UCSD-AML1 (cell line): ENCODE measurements at regions not wholly inside any gene's neighbourhood (a gene's known extent, or its start where the extent isn't known, plus 50 kb on each side); places are given as distances from the start of the nearest gene placed in this dataset.

Source experiments
- DNase-seq: peaks from one replicate; lab custom pipeline; 2025; ENCODE audit not compliant: unreplicated experiment; lab: John Stamatoyannopoulos, UW

DNA sequence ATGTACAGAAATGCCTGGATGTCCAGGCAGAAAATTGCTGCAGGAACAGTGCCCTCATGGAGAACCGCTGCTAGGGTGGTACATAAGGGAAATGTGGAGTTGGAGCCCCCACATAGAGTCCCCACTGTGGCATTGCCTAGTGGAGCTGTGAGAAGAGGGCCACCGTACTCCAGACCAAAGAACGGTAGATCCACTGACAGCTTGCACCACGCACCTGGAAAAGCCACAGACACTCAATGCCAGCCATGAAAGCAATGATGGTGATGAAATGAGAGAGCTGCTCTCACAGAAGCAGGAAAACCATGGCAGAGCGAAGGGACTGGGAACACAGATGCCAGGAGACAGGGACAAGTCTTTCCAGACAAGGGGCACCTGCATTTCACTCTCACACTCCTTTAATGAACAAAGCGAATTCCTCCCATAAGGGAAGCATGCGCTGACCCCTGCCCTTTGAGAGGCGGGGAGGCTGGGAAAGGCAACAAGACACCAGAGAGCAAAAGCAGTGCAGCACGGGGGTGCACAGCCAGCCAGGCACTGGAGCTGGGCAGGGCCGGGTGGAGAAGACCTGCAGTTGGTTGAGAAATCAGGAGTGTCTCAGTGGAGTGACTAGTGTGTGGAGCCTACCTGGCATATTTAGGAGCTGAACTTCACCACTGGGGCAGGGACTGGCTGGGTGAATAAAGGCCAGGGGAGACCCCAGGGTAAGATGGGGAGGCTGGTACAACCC, 1025.2 kb downstream of the TBC1D22A start:
- no peak for DNase-seq

DNA sequence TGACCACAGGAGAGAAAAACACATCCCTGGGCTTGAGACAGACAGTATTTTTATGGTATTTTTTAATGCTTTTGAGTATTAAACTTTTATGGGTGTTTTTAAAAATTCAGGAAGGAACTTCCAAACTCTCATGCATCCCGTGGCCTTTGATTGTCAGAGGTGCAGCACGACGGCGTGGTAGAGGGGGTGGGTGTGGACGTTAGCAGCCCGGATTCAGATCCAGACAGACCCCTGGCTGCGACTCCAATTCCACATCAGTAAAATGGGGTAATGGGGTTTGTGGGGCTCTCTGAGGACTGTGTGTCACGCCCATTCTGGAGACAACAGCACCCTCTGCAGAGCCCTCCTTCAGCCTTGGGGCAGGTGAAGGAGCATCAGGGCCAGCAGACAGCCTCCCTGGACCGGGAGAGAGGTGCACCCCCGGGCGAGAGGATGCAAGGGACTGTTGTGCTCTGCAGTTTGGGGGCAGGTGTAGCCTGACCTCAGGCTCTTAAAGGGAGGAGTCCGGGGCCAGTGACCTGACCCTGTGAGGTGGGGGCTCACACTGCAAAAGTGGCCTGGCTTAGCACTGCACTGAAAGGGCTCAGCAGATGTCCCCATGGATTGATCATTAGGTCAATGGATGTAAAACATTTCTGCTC, 1024.3 kb downstream of the TBC1D22A start:
- DNase-seq = no peak

DNA sequence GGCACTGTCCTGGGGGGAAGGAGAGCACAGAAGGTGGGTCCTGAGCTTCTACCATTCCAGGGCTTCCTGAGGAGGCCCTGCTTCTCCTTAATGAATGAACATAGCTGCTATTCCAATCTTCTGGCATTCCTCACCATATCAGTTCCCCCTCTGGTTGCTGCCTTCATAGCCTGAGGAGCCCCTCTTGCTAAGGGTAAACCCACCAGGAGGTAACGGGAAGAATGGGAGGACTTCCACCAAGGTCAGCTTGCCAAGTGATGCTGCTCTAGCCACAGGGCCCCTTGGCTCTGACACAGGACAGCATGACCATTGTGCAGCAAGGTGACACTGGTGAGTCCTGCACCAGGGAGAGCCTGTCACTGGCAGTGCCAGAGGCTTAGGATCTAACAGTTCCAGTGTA, 1022.5 kb downstream of the TBC1D22A start:
- DNase-seq = no peak

DNA sequence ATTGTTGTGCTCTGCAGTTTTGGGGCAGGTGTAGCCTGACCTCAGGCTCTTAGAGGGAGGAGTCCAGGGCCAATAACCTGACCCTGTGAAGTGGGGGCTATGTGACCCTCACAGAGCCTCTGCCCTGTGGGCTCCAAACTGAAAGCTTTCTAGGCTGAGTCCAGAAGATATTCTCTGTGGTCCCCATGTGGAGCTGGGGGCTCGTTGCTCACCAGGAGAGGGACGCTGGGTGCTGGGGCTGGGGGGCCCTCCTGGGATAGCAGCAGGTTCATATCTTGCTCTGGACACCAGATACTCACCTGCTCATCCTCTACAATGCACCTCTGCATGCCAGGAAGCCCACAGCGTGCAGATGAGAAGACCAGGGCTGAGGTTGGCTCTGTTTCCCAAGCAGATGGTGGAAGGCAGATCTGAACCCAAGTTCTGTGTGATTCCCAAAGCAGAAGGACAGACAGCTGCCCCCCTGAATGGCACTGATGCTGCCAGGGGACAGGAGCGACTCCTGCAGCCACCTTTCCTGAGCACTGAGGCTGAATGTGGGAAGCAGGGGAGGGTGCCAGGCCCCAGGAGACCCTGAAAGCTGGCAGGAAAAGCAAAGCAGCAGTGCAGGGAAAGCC, 1022.0 kb downstream of the TBC1D22A start:
- no peak for DNase-seq

DNA sequence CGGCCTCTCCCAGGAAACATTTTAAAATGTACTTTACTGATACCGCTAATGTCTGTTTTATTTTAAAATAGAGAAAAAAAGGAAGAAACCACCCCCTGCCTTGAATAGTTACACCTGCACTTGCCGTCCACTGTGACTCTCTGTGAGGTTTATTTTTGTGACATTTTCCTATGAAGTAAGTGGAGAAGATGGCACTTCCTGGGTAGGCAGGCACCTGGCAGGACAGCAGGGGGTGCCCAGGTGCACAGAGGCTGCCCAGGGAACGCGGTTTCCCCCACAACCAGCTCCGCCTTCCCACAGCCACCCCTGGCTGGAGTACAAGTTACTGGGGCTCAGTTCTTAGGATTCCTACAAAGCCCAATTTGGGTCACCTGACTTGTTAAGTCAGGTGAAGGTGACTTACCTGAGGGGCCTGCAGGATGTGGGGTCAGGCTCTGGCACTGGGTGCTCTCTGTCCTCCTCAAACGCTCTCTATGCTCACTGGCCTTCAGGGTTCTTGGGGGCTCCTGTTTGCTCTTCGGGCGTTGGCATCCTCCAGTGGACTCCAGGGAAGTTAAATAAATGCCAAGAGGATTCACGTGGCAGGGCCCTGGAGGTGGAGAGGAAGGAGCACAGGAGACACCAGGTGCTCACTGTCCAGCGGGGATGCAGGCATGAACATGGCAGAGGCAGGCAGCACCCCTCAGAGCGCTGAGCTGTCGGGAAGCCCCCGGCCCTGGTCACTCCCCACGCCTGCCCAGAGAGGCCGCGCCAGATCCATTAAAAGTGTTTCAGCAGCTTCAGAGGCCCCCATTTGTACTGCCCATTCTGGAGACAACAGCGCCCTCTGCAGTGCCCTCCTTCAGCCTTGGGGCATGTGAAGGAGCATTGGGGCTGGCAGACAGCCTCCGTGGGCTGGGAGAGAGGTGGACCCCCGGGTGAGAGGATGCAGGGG, 1021.2 kb downstream of the TBC1D22A start:
- no peak for DNase-seq

DNA sequence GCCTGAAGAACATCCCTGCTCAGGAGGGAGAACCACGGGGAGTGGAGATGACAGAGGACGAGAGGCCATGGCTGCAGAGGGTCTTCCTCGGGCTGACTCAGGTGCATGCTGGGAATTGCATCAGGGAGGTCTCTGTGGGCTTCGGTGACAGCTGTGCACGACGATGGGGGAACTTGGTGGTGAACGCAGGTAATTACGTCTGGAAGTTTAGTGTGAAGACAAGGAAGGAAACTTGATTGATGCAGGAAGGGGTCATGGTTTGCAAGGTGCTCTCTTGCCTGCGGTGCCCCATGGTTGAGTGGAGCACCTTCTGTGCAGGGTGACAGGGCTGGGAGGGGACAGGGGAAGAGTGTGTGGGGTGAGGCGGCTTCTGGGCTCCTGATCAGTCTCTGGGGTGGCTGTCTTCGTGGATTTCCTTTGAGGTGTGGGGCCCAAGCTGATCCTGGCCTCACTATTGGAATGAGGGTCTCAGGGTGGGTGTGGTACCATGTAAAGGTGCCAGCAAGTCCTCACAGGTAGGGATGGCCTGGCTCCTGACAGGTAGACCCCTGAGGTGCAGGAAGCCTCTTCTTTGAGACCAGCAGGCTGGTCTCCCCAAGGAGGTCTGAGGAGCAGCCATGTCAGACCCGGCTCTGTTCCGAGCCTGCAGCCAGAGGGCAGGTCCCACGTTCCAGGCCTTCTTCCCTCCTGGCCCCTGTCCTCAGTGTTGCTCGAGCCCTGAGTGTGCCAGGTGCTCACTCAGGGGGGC, 1020.1 kb downstream of the TBC1D22A start:
- DNase-seq = no peak

DNA sequence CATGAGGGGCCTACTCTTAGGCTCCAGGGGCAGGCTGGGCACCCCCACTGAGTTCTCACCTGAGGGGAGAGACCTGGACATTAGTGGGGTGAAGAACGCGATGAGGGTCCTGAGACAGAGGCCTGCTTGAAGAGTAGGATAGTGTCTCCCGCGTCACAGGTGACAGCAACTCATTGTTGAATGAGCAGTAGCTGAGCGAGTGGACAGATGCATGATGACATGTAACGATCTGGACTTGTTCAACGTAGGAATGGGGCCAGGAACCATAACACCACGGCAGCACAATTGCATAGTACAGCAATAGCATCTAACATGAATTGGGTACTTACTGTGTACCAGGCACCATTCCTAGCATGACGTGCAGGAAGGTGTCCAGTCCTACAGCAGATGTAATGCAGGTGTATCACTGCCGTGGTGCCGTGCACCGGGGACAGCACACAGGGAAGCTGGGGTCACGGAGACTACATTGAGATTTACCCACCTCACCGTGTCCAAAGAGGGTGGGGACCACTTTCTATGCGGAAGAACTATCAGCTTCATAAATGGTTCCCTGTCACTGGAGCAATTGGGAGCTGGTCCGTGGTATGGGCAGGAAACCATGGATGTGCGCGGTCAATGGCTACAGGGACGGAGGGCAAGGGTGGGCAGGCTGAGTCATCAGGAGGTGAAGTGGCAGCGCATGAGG, 1019.1 kb downstream of the TBC1D22A start:
- DNase-seq = no peak

DNA sequence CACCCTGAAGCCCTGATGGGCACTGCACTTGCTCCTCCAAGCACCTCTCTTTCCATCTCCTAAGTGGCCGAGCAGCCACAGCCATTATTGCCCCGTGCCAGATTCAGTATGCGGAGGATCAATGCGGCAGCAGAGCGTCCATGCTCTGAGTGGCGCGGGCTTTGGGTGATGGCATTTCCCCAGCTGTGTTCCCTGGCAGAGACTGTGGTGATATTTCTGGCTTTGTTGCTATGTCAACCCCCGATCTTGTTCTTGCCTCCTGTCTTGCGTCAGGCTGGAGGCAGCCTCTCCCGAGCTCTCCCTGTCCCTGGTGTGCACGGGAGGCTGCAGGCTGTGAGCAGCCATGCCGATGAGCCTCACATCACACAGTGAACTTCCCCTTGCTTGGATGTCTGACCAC, 1018.6 kb downstream of the TBC1D22A start:
- DNase-seq = no peak

DNA sequence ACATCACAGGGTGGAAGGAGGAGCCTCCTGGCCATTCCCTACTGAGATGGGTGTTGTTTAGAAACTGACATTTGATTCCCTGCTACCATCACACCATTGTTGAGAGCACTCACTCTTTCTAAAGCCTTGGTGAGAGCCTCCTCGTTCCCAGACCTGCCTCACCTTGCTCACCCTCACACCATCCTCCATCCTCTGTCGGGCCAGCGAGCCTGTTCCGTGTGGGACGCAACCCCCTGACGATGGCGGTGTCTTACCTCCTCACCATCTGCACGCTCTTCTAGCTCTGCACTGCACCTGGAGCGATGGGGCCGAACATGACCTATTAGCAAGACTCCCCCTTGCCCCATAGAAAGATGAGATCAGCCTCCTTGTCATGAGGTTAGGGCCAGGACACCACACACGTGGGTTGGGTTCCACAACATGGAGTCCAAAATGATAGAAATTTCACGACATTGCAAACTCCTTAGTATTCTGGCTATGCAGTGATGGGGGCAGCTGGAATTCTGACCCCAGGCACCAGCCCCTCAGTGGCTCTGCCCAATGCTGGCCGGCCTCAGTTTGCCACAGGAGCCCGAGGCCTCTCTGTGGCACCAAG, 1017.9 kb downstream of the TBC1D22A start:
- DNase-seq = no peak

DNA sequence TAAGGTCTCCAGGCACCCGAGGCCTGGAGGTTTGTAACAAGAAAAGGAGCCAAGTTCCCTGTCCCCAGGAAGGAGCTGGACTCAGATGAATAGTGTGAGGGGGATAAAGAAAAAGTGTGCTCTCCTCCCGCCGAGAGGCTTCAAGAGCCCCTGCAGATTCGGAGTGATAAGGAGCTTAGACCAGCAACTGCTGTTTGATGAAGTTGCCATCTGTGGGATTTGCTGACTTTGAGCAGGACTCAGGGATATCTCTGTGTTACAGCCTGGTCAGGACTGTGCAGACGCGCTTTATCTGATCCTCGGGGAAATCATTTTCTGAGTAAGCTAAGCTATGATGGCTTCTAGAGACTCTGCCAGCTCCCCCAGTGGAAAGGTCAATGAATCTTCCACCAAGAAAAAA, 1017.0 kb downstream of the TBC1D22A start:
- no peak for DNase-seq

DNA sequence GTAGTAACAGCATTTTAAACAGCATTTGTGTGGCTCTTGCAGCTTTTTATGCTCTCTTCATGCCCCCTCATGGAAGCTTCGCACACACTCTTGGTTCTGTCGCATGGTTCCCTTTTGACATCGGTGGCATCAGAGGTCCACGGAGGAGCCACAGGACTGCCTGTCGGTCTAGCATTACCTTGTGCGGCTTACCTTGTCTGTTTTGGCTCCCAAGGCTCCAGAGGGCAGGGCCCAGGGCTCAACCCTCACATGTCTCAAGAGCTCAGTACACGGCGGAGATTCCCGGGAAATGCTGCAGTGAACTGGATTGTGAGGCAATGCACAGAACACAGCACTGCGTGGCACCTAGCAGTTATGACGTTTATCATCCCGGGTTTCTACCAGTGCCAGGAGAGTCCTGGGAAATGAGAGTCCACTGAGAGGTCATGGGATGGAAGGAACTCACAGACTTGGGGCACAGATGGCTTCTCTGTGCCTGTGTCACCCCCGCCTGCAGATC, 1015.8 kb downstream of the TBC1D22A start:
- no peak for DNase-seq

DNA sequence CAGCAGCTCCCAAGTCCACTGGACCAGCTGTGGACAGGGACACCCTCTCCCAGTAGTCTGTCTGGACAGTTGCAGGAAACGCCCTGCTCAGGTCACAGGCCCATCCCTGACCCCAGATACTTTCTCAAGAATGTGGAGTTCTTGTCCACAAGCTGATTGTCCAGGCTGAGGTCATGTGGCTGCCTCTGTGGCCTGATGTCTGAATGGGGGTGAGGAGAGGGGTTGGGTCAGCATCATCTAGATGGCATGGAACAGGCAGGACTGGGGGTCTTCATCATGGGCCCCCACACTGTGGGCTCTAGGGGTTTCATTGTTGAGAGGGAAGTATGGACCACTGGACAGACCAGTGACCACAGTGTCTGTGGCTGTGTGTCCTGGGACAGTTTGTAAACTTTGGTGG, 1015.0 kb downstream of the TBC1D22A start:
- DNase-seq = no peak

DNA sequence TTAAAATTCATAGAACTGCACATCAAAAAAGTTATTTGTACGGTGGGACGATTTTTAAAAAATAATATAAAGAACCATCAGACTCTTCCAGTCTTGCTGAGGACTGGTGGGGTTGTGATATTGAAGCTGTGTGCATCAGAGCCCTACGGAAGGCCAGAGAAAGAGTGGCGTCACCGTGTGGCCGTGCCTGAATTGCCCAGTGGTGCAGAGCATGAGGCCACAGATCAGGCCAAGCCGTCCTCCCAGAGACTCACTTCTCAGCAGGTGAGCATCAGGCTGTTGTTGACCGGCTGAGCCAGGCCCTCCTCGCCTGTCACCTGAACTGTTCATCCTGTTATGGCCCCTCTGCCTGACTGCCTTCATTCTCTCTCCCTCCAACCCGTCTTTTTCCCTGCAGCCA, 1013.9 kb downstream of the TBC1D22A start:
- no peak for DNase-seq

DNA sequence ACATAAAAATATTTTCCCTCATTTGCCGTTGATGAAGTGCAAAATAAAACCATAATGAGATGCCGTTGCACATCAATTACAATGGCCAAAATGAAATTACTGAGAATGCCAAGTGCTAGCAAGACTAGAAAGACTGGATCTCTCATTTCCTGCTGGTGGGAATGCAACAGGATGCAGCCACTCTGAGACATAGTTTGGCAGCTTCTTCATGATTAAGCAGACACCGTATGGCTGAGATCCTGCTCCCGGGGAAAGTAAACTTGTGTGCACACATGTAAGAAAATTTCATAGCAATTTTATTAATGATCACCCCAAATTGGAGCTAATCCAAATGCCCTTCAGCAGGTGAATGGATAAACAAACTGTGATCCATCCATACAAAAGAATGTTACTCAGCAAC, 1013.2 kb downstream of the TBC1D22A start:
- DNase-seq = no peak

DNA sequence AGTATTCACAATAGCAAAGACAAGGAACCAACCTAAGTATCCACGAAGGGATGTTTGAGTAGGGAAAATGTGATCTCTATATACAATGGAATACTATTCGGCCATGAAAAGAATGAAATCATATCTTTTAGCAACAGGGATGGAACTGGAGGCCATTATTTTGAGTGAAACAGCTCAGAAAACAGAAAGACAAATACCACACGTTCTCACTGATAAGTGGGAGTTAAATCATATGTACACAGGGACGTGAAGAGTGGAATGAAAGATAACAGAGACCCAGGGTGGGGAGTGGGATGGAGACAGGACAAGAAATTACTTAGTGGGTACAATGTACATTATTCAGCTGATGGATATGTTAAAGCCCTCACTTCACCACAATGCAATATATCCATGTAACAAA, 1012.7 kb downstream of the TBC1D22A start:
- DNase-seq = no peak

DNA sequence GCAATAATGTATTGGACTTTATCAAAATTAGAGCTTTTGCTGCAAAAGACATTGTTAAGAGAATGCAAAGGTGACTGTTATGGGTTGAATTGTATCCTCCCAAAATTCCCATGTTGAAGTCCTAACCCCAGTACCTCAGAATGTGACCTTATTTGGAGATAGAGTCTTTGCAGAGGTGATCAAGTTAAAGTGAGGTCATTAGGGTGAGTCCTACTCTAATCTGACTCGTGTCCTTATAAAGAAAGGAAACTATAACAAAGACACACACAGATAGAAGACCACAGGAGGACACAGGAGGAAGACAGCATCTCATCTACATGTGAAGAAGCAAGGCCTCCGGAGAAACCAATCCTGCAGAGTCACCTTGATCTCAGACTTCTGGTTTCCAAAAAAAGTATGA, 1011.2 kb downstream of the TBC1D22A start:
- DNase-seq = no peak

DNA sequence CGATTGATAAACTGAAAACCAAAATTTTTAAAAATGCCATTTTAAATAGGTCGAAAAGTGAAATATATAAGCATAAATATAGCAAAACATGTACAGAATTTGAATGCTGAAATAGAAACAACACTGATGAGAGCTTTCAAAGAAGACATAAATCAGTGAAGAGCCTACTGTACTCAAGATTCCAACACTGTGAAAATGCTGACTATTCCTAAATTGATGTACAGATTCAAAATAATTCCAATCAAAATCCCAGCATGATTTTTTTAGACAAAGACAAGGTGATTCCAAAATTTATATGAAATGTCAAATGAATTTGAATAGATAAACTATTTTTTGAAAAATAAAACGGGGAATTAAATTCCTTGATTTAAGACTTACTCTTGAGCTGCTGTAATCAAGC, 1010.4 kb downstream of the TBC1D22A start:
- DNase-seq = no peak

DNA sequence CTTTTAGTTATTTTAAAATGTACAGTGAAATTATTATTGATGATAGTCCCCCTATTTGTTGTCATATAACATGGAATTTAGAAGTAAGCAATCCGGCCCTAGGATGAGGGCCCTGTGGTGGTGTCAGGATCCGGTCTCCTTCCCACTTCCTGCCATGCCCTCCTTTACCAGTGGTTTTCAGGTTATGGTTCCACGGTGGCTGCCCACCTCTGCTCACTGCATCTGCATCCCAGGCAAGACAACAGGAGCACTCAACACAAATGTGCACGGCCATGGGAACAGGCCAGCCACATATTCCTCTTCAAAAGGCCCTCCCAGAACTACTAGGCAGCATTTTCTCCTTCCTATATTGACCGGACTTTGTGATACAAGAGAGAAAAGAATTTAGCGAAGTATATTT, 1007.2 kb downstream of the TBC1D22A start:
- DNase-seq = no peak

DNA sequence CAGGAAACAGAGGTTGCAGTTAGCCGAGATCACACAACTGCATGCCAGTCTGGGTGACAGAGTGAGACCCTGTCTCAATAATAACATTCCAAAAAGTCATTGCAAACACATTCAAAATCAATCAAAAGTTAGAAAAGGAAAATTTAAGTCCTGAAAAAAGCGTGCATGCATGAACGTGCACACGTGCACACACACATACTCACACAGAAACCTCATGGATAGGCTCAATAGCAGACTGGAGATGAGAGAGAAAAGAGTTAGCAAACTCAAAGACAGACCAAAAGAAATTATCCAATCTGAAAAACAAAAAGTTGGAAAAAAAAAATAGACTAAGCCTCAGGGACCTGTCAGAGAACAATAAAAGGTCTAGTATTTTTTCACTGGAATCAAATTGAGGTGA, 1005.6 kb downstream of the TBC1D22A start:
- DNase-seq = no peak

DNA sequence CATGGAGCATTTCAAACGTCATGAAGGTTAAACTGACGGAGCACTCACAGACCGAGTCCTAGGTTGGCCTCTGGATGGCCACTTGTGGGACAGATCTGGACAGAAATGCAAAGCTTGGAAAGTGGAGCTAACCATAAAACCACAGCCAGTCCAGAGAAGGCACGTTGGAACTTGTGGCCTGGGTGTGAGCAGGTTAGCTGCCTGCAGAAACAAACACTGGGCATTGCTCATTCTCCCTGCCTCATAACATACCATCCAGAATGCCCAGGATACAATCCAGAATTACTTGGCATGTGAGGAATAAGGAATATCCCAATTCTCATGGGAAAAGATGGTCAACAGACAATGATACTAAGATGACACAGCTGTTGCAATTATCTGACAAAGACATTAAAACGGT, 1005.0 kb downstream of the TBC1D22A start:
- DNase-seq = no peak
